NOMO-1 (cell line): ENCODE measurements at regions not wholly inside any gene's neighbourhood (a gene's known extent, or its start where the extent isn't known, plus 50 kb on each side); places are given as distances from the start of the nearest gene placed in this dataset.
"Not testable (repeated sequence)": the region's sequence is repeated elsewhere in the genome, so short reads cannot be mapped to it uniquely, and the experiment has no call there.

Source experiments
- DNase-seq, 2 experiments: peaks; one replicate each; lab custom pipeline; 2025; ENCODE audit not compliant: unreplicated experiment in 2 of 2; lab: John Stamatoyannopoulos, UW

- no peak for DNase-seq
Measured at GRCh38 chr5:124956471-124957029, 210.1 kb upstream of the ZNF608 start.

- no peak for DNase-seq
Measured at GRCh38 chr5:124957063-124957462, 210.6 kb upstream of the ZNF608 start.

GRCh38 chr5:124960266-124960665, 213.8 kb upstream of the ZNF608 start:
- no peak for DNase-seq

- DNase-seq, result no peak
Measured at GRCh38 chr5:124961521-124961920, 215.1 kb upstream of the ZNF608 start.

GRCh38 chr5:124962111-124962510, 215.7 kb upstream of the ZNF608 start:
- DNase-seq, result no peak

- no peak for DNase-seq
Measured at GRCh38 chr5:124962735-124963134, 216.3 kb upstream of the ZNF608 start.

GRCh38 chr5:124963236-124963919, 216.9 kb upstream of the ZNF608 start:
- peak; percentile 70 to 78 for DNase-seq

GRCh38 chr5:124966741-124967140, 220.3 kb upstream of the ZNF608 start:
- not testable (repeated sequence) for DNase-seq

GRCh38 chr5:124970381-124970780, 223.9 kb upstream of the ZNF608 start:
- DNase-seq, result not testable (repeated sequence)

GRCh38 chr5:124972703-124973102, 226.3 kb upstream of the ZNF608 start:
- no peak for DNase-seq

GRCh38 chr5:124973661-124974060, 227.2 kb upstream of the ZNF608 start:
- no peak for DNase-seq

- DNase-seq, result no peak
Measured at GRCh38 chr5:124976086-124976485, 229.6 kb upstream of the ZNF608 start.

GRCh38 chr5:124979251-124979650, 232.8 kb upstream of the ZNF608 start:
- DNase-seq, result no peak

- DNase-seq, result no peak
Measured at GRCh38 chr5:124980163-124980941, 233.9 kb upstream of the ZNF608 start.

- DNase-seq, result no peak
Measured at GRCh38 chr5:124981901-124982300, 235.5 kb upstream of the ZNF608 start.

GRCh38 chr5:124986170-124986569, 239.7 kb upstream of the ZNF608 start:
- no peak for DNase-seq

- DNase-seq, result peak in 1 of 2 experiments; percentile 1
Measured at GRCh38 chr5:124986667-124987066, 240.2 kb upstream of the ZNF608 start.

- not testable (repeated sequence) for DNase-seq
Measured at GRCh38 chr5:124987786-124988185, 241.3 kb upstream of the ZNF608 start.

- no peak for DNase-seq
Measured at GRCh38 chr5:124990723-124991122, 244.3 kb upstream of the ZNF608 start.

GRCh38 chr5:124995421-124995820, 249.0 kb upstream of the ZNF608 start:
- DNase-seq, result no peak

- DNase-seq, result no peak
Measured at GRCh38 chr5:124996023-124996763, 249.8 kb upstream of the ZNF608 start.
